Ammon's horn (tissue), 1 donor: ENCODE measurements at regions not wholly inside any gene's neighbourhood (a gene's known extent, or its start where the extent isn't known, plus 50 kb on each side); places are given as distances from the start of the nearest gene placed in this dataset.
A peak's percentile ranks its signal among the peaks of the same experiment; 100 is the strongest.

Source experiments
- DNase-seq: peaks from one replicate; pipeline ENCODE4 v3.0.0-alpha.2; 2016; ENCODE audit warnings: low spot score

- DNase-seq = no peak
Measured at GRCh38 chr15:95377258-95377852, 953.1 kb upstream of the NR2F2 start.

DNA sequence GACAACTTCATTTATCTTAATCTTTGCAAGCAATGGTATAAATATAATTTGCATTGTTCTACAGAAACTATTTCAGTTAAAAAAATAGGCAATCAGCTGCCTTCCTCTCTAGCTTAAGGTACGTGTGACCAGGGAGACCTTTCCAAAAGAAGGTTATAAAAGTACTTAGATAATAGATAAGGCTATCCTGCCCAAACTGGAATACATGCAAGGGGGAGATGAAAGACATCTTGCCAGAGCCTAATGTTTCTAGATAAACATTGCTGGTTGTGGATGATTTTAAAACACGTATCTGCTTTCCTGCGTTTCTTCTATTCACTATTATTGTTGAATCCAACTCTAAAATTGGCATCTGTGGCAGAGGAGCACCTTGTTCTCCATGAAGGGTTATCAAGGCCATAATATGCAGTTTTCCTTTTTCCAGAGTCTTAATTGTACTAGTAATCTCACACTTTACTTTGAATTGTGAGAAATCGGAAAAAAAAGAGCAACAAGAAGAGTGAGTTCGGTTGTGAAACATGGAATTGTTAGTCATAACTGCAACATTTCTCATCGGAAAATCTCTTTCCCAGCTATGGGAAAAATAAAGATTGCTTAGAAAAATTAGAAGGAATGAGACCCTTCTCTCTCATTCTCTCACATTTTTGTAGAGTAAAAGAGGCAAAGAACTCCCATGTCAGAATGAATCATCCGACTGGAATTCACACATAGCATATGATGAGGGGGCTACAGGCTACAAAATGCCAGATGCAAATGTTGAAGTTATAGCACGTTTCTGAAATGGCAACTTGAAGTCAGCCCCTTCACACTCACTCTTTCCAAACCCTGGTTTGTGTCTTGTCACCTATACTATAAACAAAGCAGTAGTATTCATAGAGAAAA lies 936.1 kb upstream of the NR2F2 start:
- no peak for DNase-seq

- DNase-seq = no peak
Measured at GRCh38 chr15:95400428-95400827, 930.1 kb upstream of the NR2F2 start.

DNA sequence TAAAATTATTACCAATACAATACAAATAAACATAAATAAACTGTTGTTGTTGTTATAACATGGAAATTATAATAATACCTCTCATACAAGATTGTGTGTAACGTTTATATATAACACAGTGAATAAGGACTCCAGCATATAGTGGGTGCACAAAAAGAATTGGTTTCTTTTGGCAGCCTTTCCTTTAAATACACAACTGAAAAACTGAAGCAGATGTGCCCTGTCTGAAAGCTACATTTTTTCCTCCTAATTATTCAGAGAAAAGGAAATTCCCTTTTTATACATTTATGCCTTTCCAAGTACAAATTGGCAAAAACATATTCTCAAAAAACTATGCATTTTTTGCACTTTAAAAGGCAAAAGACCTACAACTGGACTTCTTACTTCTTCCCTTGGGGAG lies 928.9 kb upstream of the NR2F2 start:
- no peak for DNase-seq

DNA sequence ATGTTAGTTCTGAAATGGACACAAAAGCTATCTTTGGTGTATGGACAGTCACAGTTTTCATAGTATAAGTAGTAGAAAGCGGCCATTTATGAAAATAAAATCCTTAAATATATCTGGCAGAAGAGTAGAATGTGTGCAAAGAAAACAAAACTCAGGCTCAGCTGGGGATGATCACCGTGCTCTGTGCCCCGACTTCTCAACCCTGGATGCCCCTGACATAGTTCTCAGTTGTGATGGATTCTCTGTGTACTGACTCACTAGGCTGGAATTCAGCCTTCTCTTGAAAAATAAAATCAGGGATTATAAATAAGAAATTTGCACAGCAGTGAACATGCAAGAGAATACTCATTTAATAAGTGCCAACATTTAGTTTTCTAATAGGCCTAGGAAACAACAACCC lies 925.1 kb upstream of the NR2F2 start:
- no peak for DNase-seq

GRCh38 chr15:95407534-95407933 lies 923.0 kb upstream of the NR2F2 start:
- no peak for DNase-seq

DNA sequence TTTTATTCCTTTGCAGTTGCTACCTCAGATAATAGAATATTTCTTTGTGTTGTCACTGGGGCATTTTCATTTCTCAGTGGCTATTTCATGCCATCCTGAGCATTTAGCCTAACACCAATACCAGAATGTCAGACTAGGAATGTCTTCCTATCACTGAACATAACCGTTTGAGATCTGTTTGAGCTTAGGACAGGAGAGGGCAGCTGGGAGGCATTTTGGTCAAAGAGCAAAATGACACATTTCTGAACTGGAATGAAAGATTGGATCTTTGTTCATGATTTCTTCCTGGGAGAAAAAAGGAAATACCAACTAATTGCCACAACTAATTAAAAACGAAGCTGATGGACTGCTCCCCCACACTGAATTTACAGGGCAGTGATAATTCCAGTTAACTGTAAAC lies 921.3 kb upstream of the NR2F2 start:
- no peak for DNase-seq

DNA sequence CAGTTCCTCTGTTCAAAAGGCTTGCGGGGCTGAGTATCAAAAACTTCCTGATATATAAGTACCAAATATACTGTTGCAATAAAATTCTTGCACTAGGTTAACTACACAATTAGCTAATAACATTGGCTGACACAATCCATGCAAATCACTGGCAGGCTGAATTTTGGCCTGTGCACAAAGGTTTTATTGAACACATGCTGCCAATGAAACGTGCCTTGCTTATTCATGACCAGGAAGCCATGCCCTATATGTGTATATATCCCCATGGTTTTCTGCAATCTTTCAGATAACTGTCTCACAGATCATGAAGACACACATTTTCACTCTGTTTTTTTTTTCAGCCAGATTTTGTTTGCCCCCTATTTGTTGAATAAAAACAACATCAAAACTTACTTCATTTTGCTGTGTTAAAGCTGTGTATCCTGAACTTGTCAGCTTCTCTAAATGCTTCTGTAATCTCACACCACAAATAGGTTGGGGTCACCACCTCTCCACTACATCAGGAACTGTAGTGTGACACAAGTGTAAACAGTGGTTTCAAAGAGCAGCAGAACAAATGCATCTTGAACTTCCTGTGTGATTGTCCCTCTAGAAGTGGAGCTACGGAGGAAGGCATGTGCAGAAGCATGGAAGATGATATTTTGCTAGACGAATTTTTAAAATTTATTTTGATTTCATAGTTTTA lies 920.7 kb upstream of the NR2F2 start:
- DNase-seq = peak; percentile 9

GRCh38 chr15:95410757-95411156 lies 919.7 kb upstream of the NR2F2 start:
- no peak for DNase-seq

DNA sequence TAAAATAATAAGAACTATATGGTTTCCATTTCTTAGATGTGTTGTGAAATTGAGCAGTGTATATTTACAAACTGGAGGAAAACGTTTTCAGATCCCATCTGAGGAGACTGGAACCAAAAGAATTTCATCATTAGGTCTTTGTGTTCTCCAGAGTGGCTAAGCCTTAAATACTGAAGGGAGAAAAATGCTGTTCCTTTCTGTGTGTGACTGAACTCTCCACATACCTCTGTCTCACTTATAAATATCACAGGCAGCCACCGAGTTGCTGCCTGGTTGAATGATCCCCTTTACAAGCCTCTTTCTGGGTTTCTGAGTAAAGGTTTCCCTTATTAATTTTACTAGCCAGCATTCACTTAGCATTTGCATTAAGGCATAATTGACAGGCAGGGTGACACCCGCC lies 913.9 kb upstream of the NR2F2 start:
- no peak for DNase-seq

- DNase-seq = no peak
Measured at GRCh38 chr15:95417761-95418160, 912.7 kb upstream of the NR2F2 start.

DNA sequence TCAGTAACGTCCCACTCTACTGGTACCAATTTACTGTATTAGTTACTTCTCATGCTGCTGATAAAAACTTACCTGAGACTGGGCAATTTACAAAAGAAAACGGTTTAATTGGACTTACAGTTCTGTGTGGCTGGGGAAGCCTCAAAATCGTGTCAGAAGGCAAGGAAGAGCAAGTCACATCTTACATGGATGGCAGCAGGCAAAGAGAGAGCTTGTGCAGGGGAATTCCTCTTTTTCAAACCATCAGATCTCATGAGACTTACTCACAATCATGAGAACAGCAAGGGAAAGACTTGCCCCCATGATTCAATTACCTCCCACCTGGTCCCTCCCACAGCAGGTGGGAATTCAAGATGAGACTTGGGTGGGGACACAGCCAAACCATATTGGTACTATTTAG lies 908.2 kb upstream of the NR2F2 start:
- DNase-seq = no peak

DNA sequence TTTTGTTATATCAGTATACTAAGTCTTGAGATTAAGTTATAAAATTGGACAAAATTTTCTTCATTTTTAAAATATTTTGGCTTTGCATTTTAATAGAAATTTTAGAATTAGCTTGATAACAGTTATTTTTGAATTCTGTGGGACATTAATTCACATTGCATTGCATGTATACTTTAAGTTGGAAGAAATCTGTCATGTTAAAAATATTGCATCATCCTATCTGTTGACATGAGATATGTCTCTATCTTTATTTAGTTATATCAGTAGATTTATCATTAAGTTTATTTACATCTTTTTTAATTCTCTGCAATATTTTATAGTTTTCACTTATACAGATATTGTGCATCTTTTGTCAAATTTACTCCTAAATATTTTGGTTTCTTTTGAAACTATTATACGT lies 904.6 kb upstream of the NR2F2 start:
- DNase-seq = no peak

GRCh38 chr15:95429345-95429744 lies 901.2 kb upstream of the NR2F2 start:
- DNase-seq = no peak

- DNase-seq = no peak
Measured at GRCh38 chr15:95431518-95431917, 899.0 kb upstream of the NR2F2 start.

GRCh38 chr15:95432878-95433405 lies 897.6 kb upstream of the NR2F2 start:
- no peak for DNase-seq

DNA sequence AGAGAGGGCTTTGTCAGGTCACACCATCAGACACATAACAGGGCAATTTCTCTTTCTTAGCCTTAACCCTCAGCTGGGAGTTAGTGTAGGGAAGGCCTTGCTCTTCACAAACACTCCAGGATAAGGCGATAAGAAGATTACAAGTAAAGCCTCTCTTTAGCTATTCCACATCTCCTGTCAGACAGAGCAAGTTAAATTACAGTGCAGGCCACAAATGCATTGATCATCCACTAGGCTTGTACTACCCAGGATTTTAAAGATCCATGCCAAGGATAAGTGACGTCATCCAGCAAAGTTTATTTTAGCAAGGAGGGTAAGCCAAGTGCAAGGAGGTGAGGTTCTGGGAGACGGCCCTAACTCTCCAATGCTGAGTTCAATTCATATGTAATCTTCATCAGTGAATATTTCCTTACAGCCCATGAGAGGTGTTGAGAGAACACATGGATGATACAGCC lies 890.6 kb upstream of the NR2F2 start:
- no peak for DNase-seq

DNA sequence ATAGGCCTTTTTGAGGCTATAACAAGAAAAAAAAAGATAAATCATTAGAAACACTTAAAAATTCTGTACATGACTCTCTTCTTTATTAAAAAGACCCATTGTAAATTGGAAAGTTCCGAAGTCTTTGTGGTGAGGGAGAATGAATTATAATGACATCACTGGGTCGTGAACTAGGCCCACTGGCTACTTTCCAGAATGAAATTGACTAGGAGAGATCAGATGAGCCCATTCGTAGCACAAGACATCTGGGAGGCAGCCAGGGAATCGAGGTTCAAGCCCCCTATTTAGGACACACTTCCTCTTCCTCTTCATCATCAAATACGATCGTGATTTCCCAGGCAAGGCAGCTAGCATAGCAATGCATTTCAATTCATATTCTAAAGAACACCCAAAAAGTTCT lies 889.8 kb upstream of the NR2F2 start:
- DNase-seq = no peak

GRCh38 chr15:95442107-95442719 lies 888.3 kb upstream of the NR2F2 start:
- DNase-seq = no peak

DNA sequence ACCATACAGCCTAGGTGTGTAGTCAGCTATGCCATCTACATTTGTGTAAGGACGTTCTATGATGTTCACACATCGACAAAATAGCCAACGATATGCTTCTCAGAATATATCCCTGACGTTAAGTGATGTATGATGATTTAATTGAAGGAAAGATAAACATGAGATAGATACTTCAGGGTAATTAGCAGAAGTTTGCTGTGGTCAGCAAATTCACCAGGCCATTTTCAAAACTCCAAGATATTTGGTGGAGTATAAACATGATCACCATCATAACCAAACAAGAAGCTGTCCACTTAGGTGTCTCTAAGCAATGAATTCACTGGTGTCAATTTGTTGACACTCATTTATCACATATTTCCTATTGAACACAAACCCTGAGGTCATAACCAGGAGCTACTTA lies 885.6 kb upstream of the NR2F2 start:
- DNase-seq = no peak

DNA sequence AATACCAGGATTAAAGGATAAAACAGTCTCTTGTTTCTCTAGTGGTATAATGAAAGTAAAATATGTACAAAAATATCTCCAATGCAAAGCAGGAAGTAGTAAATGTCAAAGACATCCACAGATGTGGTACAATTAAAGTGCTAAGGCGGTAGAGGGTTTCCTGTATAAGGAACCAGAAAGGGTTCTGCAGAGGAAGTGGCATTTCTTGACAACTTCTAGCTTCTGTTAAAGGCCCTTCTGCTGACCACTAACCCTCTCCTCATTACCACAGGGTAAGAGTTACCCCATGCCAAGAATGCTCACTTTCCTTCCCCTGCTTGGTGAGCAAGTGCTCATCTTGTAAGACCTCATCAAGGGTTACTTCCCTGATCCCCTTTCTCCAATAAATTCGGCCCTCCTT lies 883.6 kb upstream of the NR2F2 start:
- no peak for DNase-seq

DNA sequence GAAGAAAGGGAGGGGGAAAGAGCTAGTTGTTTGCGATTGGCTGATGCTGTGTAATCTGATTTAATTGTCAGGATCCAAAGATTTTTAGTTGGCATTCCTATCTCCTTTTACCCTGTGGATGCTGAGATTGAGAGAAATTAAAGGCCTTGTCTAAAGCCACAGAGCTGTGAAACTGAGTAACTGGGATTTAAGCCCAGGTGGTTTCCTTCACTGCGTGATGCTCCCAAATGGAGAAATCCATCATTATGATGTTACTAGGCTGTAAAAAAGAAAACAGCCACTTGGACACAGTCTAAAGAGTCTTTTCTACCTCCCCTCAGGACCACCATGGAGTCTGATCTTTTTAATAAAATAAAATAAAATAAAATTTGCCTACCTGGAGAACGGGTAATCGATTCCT lies 883.0 kb upstream of the NR2F2 start:
- DNase-seq = no peak
